Stimulated activated CD8-positive, alpha-beta memory T cell treated with anti-CD3 and anti-CD28 coated beads, Interleukin-7, amount 100 ng/mL, for 48 hours (primary cell): ENCODE measurements at regions not wholly inside any gene's neighbourhood (a gene's known extent, or its start where the extent isn't known, plus 50 kb on each side); places are given as distances from the start of the nearest gene placed in this dataset.

Source experiments
- DNase-seq, 2 donors: peaks; one replicate each; pipeline ENCODE4 v3.0.0-alpha.2; 2020; ENCODE audit warnings: low read depth in 1 of 2; ENCODE audit errors: extremely low read depth in 1 of 2

DNA sequence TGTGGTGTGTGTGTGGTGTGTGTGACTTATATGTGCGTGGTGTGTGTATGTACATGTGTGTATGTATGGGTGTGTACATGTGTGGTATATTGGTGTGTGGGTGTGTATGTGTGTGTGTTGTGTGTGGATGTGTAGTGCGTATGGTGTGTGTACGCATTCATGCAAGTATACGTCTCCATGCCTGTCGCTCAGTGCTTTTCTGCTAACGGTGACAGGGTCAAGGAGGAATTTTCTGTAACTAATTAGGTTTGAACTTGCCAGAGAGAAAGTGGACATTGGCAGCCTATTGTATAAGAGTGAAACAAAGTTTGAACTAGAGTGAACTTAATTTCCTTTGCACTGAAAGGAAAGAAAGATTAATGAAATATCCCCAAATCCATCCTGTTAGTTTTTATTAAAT lies 120.9 kb upstream of the GSC start:
- DNase-seq: no peak

DNA sequence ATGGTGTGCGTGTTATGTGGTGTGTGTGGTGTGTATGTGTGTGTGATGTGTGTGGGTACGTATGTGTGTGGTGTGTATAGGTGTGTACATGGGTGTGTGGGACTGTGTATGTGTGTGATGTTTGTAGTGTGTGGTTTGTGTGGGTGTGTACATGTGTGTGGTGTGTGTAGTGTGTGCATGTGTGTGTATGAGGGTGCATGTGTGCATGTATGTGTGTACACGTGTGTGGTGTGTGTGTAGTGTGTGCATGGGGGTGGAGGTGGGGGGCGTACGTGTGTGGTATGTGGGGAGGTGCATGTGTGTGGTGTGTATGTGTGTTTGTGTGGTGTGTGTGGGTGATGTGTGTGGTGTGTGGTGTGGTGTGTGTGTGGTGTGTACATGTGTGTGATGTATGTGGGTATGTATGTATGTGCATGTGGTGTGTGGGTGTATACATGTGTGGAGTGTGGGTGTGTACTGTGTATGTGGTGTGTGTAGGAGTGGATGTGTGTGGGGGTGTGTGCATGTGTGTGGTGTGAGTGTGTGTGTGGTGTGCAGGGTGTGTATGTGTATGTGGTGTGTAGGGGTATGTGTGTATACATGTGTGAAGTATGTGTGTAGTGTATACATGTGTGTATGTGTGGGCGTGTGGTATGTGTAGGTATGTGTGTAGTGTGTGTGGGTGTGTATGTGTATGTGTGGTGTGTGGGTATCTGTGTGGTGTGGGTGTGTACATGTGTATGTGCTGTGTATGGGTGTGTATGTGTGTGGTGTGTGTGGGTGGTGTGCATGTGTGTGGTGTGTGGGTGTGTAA lies 119.8 kb upstream of the GSC start:
- DNase-seq: no peak

DNA sequence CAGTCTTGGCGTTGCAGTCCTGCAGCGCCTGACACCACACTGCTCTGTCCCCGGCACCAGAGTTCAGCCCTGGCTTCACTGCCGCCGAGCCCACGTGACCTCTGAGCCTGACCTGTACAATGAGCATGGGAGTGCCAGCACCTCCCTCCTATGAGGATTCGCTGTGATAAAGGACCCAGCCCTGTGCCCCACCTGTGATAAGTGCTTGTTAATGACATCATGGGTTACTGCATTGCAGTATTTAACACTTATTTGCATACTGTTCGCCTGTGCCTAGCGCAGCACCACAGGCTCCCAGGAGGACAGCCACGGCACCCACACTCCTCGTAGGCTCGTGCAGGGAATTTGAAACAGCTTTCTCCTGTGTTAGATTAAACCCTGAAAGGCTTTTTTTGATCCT lies 118.2 kb upstream of the GSC start:
- DNase-seq: no peak

DNA sequence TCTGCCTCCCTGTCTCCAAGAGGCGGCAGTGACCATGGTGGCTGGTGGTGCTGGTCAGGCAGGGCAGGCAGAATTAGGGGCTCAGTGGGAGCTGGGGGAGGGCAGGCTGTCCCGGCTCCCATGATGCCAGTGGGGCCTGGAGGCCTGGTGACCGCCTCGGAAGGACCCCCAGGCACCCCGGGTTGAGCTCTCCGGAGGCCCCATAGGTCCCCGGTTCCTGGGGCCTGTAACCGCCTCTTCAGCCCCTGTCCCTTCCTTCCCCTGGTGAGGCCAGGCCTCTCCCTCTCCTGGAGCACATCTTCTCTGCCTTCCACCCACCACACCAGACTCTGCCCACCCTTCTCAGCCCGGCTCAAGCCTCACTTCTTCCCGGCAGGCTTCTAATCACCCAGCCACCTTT lies 117.7 kb upstream of the GSC start:
- no peak for DNase-seq

DNA sequence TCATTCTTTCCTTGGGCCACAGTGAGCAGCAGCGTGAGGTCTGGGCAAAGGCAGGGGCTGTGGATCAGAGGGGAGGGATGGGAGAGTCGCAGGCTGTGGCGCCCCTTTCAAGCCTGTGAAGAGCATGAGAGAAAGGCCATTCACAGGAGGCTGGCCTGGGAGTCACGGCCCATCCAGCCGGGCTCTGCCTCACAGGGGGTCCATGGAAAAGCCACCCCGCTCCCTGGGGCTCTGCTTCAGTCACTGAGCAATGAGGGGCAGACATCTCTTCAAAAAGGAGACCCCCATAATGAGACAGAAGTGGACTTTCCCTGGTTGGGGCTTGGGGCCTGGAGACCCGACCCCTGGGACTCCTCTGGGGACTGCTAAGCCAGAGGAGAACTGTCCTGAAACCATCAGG lies 117.0 kb upstream of the GSC start:
- DNase-seq: no peak

GRCh38 chr14:94885481-94886155 lies 115.7 kb upstream of the GSC start:
- DNase-seq: no peak

- DNase-seq: no peak
Observed at GRCh38 chr14:94884616-94885230, 114.8 kb upstream of the GSC start.

DNA sequence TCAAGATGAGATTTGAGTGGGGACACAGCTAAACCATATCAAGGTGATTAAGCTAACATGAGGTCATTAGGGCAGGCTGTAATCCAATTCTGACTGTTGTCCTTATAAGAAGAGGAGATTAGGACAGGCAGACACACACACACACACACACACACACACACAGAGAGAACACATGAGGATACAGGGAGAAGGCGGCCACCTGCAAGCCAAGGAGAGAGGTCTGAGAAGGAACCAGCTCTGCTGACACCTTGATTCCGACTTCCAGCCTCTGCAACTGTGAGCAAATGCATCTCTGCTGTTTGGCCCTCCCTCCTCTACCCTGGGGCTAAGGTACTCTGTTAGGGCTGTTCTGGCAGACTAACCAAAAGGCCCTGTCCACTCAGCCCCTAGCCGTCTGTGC lies 112.5 kb upstream of the GSC start:
- no peak for DNase-seq

DNA sequence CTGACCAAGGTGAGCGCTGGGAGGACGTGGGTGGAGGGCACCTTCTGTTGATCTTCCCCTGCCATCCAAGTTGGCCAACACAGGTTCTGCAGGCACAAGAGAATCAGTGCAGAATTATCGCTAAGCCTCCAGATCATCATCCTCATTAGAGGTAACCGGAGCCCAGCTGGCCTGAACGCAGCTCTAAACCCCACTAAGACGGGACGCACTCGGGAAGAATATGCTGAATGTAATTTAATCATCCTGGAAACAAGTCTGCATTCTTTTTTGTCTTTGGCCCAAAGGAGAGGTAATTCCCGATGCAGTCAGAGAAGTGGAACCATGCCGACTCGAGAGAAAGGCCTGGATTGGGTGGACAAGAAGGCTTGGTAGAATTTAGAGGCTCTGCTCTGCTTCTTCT lies 111.0 kb upstream of the GSC start:
- no peak for DNase-seq

- DNase-seq: no peak
Observed at GRCh38 chr14:94880106-94880505, 110.2 kb upstream of the GSC start.

DNA sequence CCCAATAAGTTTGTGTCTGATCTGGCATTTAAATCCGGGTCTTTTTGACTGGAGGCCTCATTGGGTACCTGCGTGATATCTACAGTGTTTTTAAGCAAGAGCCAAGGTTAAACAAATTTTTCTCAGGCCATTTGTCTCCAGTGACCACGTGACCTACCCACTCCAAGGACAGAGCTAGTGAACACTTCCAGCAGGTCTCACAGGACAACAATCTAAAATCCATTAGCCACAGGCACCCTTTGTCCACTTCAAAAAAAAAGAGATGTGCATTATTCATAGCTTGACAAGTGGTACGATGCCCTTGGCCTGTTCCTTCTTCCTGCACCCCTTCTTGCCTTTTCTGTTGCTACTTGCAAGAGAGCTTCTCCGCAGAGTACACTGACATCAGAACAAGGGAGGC lies 109.6 kb upstream of the GSC start:
- no peak for DNase-seq

GRCh38 chr14:94876306-94876705 lies 106.4 kb upstream of the GSC start:
- no peak for DNase-seq

- DNase-seq: no peak
Observed at GRCh38 chr14:94875256-94875655, 105.3 kb upstream of the GSC start.

DNA sequence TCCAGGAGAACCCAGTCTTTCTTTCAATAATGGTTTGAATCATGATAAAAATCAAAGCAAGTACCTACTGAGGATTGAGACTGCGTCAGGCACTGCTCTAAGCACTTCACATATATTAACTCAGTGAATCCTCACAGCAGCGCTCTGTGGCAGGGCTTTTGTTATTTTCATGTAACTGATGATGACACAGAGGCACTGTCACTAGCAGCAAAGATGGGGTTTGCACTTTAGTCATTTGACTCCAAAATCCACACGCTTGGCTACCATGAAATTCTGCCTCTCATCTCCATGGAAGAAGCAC lies 98.8 kb upstream of the GSC start:
- DNase-seq: no peak

GRCh38 chr14:94867946-94868771 lies 98.2 kb upstream of the GSC start:
- no peak for DNase-seq

- DNase-seq: no peak
Observed at GRCh38 chr14:94867209-94867608, 97.3 kb upstream of the GSC start.

DNA sequence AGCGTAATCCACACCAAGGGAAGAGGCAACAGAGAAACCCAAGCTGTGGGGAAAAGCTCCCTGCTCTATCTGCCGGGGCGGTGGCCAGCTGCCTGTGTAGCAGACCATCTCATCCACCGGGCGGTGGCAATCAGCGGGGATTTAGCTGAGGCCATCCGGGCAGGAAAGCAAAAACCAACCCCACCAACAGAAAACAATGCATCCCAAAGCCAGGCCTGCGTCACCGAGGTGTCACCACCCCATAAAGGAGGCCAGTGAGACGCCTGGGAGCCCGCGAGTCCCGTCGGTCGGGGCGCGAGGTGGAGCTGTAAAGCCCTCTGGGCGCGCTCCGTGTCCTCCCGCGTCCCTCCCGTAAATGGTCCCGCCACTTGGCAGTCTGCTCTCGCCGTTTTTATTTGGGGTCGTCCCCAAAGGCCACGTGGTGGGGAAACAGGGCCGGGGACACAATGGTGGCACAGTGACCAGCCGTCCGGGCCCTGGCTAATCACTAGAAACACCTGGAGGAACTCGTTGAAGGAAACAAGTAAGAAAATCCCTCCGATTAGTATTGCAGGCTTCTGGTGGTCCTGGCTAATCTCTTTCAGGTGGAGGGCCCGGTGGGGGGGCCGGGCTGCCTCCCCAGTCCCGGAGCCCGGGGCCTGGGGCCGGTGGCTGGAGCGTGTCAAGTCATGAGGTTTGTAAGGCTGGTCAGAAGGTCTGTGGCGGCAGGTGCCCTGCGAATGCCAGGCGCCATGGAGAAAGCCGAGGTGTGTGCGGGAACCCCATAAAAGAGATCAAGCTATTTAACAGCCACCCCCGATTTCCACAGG lies 94.7 kb upstream of the GSC start:
- no peak for DNase-seq

GRCh38 chr14:94863366-94863765 lies 93.5 kb upstream of the GSC start:
- no peak for DNase-seq

- no peak for DNase-seq
Observed at GRCh38 chr14:94857950-94858349, 88.0 kb upstream of the GSC start.

DNA sequence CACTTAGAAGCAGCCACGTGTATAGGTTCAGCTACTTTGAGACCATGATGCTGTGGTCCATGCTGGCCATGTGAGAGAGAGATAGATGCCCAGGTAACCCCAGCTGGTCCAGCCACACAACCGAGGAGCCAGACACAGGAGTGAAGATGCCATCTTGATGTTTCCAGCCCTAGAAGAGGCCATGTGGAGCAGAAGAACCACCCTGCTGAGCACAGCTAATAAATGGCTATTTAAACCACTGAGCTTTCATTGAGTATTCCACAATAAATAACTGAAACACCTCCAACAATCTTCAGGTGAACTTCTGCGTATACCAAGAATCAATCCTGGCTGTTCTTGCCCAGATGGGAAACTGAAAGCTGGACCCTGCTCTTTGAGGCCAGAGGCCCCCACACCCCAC lies 84.0 kb upstream of the GSC start:
- no peak for DNase-seq
